Activated naive CD4-positive, alpha-beta T cell treated with anti-CD3 and anti-CD28 coated beads, Interleukin-2, amount 10 ng/mL, durations not matched to agents 7 days and 5 days (primary cell): ENCODE measurements at regions not wholly inside any gene's neighbourhood (a gene's known extent, or its start where the extent isn't known, plus 50 kb on each side); places are given as distances from the start of the nearest gene placed in this dataset.

Source experiments
- CTCF ChIA-PET: fragments of 350-600 bp; sonication (Branson Sonifier 250); formaldehyde crosslinking; loops from one replicate; lab custom pipeline; 2021; ENCODE audit warnings: antibody characterized with exemption; lab: Charles Lee
- DNase-seq: peaks from one replicate; pipeline ENCODE4 v3.0.0-alpha.2; 2020
- H3K27ac Mint-ChIP-seq: one replicate; pipeline ENCODE4 v1.8.0; 2021; ENCODE audit warnings: mild to moderate bottlenecking, moderate library complexity, mixed read lengths
- H3K27me3 Mint-ChIP-seq: one replicate; pipeline ENCODE4 v1.8.0; 2021; ENCODE audit warnings: mild to moderate bottlenecking, mixed read lengths
- H3K36me3 Mint-ChIP-seq: one replicate; pipeline ENCODE4 v1.8.0; 2021; ENCODE audit warnings: mixed read lengths
- H3K4me1 Mint-ChIP-seq: one replicate; pipeline ENCODE4 v1.8.0; 2021; ENCODE audit warnings: mixed read lengths
- H3K4me3 Mint-ChIP-seq: one replicate; pipeline ENCODE4 v1.8.0; 2021; ENCODE audit warnings: mild to moderate bottlenecking, moderate library complexity, mixed read lengths
- H3K9me3 Mint-ChIP-seq: one replicate; pipeline ENCODE4 v1.8.0; 2021; ENCODE audit warnings: mixed read lengths

GRCh38 chr6:90409700-90410099, 113.1 kb upstream of the BACH2 start:
- DNase-seq = no peak
- H3K4me3 Mint-ChIP-seq = no peak overlapping the region
- peaks cover 4% of the 10 kb centered on the region for H3K36me3 Mint-ChIP-seq
- H3K9me3 Mint-ChIP-seq = no peaks in the 10 kb centered on the region
- peak overlapping the region; percentile 20 for H3K27ac Mint-ChIP-seq
- CTCF ChIA-PET = interaction anchor here (1.2 to 2.3 kb wide), 3 partner anchors 12 to 69 kb away, joined by 3 to 9 read pairs (median 5); no protein-coding TSS in a partner anchor
- H3K4me1 Mint-ChIP-seq = peaks cover 72% of the 10 kb centered on the region
- peaks cover 4% of the 10 kb centered on the region for H3K27me3 Mint-ChIP-seq

DNA sequence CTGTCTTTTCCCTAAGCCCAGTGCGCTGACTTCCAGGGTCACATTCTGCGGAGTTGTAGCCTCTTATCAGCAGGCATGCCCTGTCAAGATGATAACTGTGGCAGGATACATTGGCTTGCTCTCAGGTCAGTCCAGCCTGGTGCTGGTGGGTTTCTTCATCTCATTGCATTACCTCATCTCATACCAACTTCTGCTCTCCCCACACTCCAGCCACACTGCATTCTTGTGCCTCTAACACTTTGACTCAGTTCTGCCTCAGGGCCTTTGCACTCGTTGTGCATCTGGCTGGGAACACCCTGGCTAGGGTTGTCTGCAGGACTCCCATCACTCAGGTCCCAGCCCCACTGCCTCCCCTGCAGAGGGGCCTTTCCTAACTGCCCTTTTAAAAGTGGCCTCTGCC, 110.3 kb upstream of the BACH2 start:
- peaks cover 4% of the 10 kb centered on the region for H3K36me3 Mint-ChIP-seq
- H3K27ac Mint-ChIP-seq = no peak overlapping the region
- no peak overlapping the region for H3K4me3 Mint-ChIP-seq

GRCh38 chr6:90406142-90406794, 109.6 kb upstream of the BACH2 start:
- CTCF ChIA-PET = interaction anchor here (0.8 to 2.3 kb wide), 4 partner anchors 13 to 73 kb away, joined by 3 to 9 read pairs (median 4); no protein-coding TSS in a partner anchor
- Mint-ChIP-seq H3K27ac (peak overlapping the region; percentile 58), H3K27me3 (no peaks in the 10 kb centered on the region), H3K36me3 (peaks cover 4% of the 10 kb centered on the region), H3K4me3 (no peak overlapping the region), H3K9me3 (no peaks in the 10 kb centered on the region), H3K4me1 (peaks cover 66% of the 10 kb centered on the region)
- DNase-seq = no peak

More for the DNA sequence above, 110.3 kb upstream of the BACH2 start:
- peaks cover 68% of the 10 kb centered on the region for H3K4me1 Mint-ChIP-seq
- no peaks in the 10 kb centered on the region for H3K9me3 Mint-ChIP-seq
- CTCF ChIA-PET = interaction anchor here (1.0 to 2.3 kb wide), 4 partner anchors 13 to 72 kb away, joined by 3 to 9 read pairs (median 4); no protein-coding TSS in a partner anchor
- H3K27me3 Mint-ChIP-seq = no peaks in the 10 kb centered on the region
- no peak for DNase-seq

DNA sequence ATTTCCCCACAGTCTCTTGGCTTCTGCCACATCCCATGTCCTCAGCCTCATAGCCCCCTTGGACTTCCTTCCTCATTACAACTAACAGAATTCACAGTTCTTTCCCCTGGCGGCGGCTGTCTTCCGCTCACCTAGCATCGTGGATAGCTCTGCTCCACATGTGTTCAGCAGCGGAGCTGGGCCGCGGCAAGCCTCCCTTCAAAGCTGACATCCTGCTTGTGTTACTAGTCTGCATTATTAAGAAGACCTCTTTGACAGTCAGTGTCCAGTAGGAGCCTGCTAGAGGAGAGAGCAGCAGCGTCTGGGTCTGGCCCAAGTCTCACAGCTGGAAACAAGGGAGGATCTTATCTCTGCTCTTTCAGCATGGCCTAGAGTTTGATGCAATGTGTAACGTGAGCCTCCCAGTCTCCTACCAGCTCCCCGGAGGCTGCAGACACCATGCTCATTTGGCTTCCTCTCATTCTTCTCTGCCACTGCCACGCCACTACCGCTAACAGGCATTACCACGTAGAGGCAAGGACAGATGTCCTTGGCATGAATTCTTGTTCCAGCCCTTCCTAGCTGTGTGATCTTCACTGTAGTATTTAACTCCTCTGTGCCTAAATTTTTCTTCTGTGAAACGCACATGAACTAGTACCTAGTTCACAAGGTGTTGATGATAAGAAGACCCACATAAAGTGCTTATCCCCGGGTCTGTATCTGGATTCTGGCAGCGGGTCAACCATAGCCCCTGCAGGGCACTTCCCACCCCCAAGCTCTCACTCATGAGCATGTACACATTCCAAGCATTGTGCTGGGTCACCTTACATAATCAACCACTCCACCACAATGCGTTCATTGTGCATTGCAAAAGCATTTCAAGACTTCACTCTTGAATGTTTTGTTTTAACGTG, 107.1 kb upstream of the BACH2 start:
- Mint-ChIP-seq H3K27ac (peak overlapping the region; percentile 77), H3K4me1 (peaks cover 75% of the 10 kb centered on the region), H3K27me3 (no peaks in the 10 kb centered on the region), H3K9me3 (no peaks in the 10 kb centered on the region), H3K36me3 (no peaks in the 10 kb centered on the region), H3K4me3 (no peak overlapping the region)
- DNase-seq = no peak
- CTCF ChIA-PET = interaction anchor here (0.7 to 8.7 kb wide), 3 partner anchors 10 to 463 kb away, joined by 3 to 104 read pairs (median 21); no protein-coding TSS in a partner anchor

- Mint-ChIP-seq H3K27ac (peak overlapping the region; percentile 77), H3K4me3 (no peak overlapping the region), H3K4me1 (peaks cover 84% of the 10 kb centered on the region), H3K27me3 (no peaks in the 10 kb centered on the region), H3K36me3 (no peaks in the 10 kb centered on the region), H3K9me3 (no peaks in the 10 kb centered on the region)
- no peak for DNase-seq
- CTCF ChIA-PET = interaction anchor here (0.9 to 8.7 kb wide), 4 partner anchors 9 to 72 kb away, joined by 3 to 104 read pairs (median 12); no protein-coding TSS in a partner anchor
These were observed 106.2 kb upstream of the BACH2 start for GRCh38 chr6:90402831-90403192.

- no peaks in the 10 kb centered on the region for H3K36me3 Mint-ChIP-seq
- H3K4me1 Mint-ChIP-seq = peaks cover 89% of the 10 kb centered on the region
- no peaks in the 10 kb centered on the region for H3K9me3 Mint-ChIP-seq
- DNase-seq = peak; percentile 56
- CTCF ChIA-PET = interaction anchor here (0.9 to 8.7 kb wide), 5 partner anchors 9 to 462 kb away, joined by 3 to 104 read pairs (median 4); no protein-coding TSS in a partner anchor
- peak overlapping the region; percentile 77 for H3K27ac Mint-ChIP-seq
- no peaks in the 10 kb centered on the region for H3K27me3 Mint-ChIP-seq
- H3K4me3 Mint-ChIP-seq = peak overlapping the region; percentile 22
These were observed 105.5 kb upstream of the BACH2 start for GRCh38 chr6:90401933-90402830.

GRCh38 chr6:90399970-90400369, 103.3 kb upstream of the BACH2 start:
- H3K27ac Mint-ChIP-seq = no peak overlapping the region
- no peak for DNase-seq
- H3K9me3 Mint-ChIP-seq = no peaks in the 10 kb centered on the region
- CTCF ChIA-PET = interaction anchor here (1.2 to 8.7 kb wide), 2 partner anchors 75 to 460 kb away, joined by 4 to 104 read pairs; no protein-coding TSS in a partner anchor
- H3K4me1 Mint-ChIP-seq = peaks cover 88% of the 10 kb centered on the region
- no peaks in the 10 kb centered on the region for H3K27me3 Mint-ChIP-seq
- H3K36me3 Mint-ChIP-seq = no peaks in the 10 kb centered on the region
- H3K4me3 Mint-ChIP-seq = no peak overlapping the region

DNA sequence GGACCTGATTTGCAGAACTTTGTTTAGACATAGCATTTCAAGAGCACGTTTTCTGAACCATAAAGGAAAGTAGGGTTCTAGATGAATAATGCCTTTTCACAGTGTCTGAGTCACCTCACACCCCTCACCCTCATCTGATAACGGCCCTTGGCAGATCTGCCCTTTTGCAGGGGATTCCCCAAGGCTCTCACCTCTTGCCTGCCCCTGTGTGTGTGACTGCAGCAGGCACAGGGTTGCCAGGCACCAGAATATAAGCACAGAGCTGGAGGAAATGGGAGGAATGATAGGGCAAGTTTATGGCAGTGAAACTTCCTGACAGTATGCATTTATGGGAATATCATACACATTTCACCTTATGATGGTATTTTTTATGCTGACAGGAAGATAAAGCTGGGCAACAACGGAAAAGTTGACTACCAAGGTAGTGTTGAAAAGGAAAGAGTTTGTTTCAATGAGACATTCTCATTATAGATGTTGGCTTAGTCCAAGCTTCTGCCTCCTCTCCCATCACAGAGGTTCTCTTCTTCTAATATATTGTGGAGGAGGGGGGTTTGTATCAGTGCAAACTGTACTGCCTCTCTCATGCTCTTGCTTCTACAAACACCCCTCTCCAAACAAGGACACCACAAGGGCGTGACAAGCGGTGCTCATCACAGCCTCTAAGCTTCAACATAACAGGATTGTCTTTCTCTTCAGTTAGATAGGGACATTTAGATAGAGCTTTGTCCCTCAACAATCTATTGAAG, 101.5 kb upstream of the BACH2 start:
- peak; percentile 75 for DNase-seq
- Mint-ChIP-seq H3K27ac (peak overlapping the region; percentile 53), H3K36me3 (no peaks in the 10 kb centered on the region), H3K9me3 (no peaks in the 10 kb centered on the region), H3K27me3 (no peaks in the 10 kb centered on the region), H3K4me1 (peaks cover 89% of the 10 kb centered on the region), H3K4me3 (no peak overlapping the region)
- CTCF ChIA-PET = interaction anchor here (0.9 to 8.7 kb wide), 15 partner anchors 8 to 315 kb away, joined by 3 to 104 read pairs (median 4); no protein-coding TSS in a partner anchor

- no peak for DNase-seq
- Mint-ChIP-seq H3K9me3 (no peaks in the 10 kb centered on the region), H3K4me1 (peaks cover 84% of the 10 kb centered on the region), H3K27me3 (no peaks in the 10 kb centered on the region), H3K27ac (peak overlapping the region; percentile 40), H3K36me3 (no peaks in the 10 kb centered on the region), H3K4me3 (no peak overlapping the region)
- CTCF ChIA-PET = interaction anchor here (0.7 to 8.7 kb wide), 10 partner anchors 14 to 457 kb away, joined by 3 to 104 read pairs (median 4); no protein-coding TSS in a partner anchor
These were observed 100.4 kb upstream of the BACH2 start for GRCh38 chr6:90397047-90397446.

DNA sequence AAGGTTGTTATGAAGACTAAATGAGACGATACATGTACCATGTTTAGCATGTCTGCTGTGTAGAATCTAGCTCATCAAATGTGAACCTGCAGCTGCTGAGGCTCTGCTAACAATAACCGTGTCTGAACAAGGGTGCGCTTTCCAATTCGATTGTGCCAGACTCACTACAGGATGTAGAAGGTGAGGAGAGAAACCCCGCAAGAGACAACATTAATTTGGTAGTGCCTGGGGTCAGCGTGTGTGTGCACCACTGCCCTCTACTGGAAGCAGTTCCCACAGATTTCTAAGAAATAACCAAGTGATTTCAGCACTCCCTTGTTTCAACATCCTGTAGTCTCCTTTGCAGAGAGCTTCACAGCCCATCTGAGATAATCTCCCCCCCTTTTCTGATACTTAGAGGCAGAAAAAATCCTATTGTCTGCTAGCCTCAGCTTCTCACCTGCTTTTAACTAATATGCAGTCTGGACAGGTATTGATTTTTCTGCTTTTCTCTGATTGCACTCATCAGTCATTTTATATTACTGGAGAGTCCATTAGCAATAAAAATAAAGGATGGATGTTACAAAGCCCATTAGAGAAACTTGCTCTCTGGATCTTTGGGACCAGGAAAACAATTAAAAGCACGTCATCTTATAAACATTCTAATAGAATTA, 96.7 kb upstream of the BACH2 start:
- Mint-ChIP-seq H3K27ac (peak overlapping the region; percentile 1), H3K27me3 (no peaks in the 10 kb centered on the region), H3K4me3 (no peak overlapping the region), H3K9me3 (no peaks in the 10 kb centered on the region), H3K36me3 (no peaks in the 10 kb centered on the region), H3K4me1 (peaks cover 55% of the 10 kb centered on the region)
- CTCF ChIA-PET = interaction anchor here (0.6 to 3.9 kb wide), 44 partner anchors 9 to 453 kb away, joined by 3 to 89 read pairs (median 4); partner anchors contain the start of gene BACH2
- DNase-seq = peak; percentile 85

DNA sequence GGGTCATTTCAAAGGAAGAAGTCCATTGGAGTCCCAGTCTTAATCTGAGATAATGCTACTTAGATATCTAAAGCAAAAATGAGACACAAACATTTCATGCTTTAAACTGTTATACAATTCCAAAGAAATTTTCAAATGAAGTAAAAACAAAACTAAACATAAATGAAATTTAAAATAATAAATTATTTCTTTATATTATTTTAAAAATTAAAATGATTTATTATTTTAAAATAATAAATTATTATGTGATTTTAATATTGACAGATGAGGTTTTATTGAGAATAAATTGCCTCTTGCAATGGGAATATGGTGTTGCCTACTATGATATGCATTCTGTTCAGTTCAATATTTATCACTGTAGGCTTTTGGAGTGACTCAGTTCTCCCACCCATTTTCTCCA, 93.7 kb upstream of the BACH2 start:
- no peaks in the 10 kb centered on the region for H3K9me3 Mint-ChIP-seq
- CTCF ChIA-PET = interaction anchor here (1.0 to 1.6 kb wide), 3 partner anchors 8 to 106 kb away, joined by 3 to 4 read pairs (median 4); no protein-coding TSS in a partner anchor
- H3K27me3 Mint-ChIP-seq = peaks cover 4% of the 10 kb centered on the region
- no peak overlapping the region for H3K27ac Mint-ChIP-seq
- H3K4me3 Mint-ChIP-seq = no peak overlapping the region
- H3K4me1 Mint-ChIP-seq = peaks cover 32% of the 10 kb centered on the region
- no peak for DNase-seq
- no peaks in the 10 kb centered on the region for H3K36me3 Mint-ChIP-seq

DNA sequence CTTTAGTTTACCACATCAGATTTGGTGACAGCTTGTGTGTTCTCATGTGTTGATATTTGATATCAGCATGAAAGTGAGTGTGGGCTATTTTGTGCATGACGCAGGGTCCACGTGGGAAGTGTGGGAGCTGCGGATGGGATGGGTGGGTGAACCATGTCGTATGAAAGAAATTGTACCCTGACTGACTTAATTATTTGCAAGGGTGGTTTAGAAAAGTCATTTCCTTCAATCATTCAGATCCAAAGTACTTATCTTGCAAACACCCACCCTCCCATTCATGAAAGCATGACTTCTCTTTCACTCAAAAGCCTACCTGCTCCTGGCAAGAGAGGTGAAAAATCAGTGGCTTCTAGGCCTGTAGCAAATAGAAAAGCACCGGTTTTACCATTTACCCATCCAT, 91.8 kb upstream of the BACH2 start:
- no peak for DNase-seq
- Mint-ChIP-seq H3K4me1 (peaks cover 33% of the 10 kb centered on the region), H3K27me3 (peaks cover 8% of the 10 kb centered on the region), H3K9me3 (no peaks in the 10 kb centered on the region), H3K27ac (no peak overlapping the region), H3K4me3 (no peak overlapping the region), H3K36me3 (no peaks in the 10 kb centered on the region)
- CTCF ChIA-PET = interaction anchor here (1.3 to 1.7 kb wide), 2 partner anchors 91 to 448 kb away, joined by 4 to 5 read pairs; no protein-coding TSS in a partner anchor
